Cerebellar nuclear complex (tissue), 1 donor: ENCODE measurements at regions not wholly inside any gene's neighbourhood (a gene's known extent, or its start where the extent isn't known, plus 50 kb on each side); places are given as distances from the start of the nearest gene placed in this dataset.
"Not testable (repeated sequence)": the region's sequence is repeated elsewhere in the genome, so short reads cannot be mapped to it uniquely, and the experiment has no call there.

ENCODE experiments used
- DNase-seq, 2 experiments: peaks; one replicate each; lab custom pipeline; 2025; lab: John Stamatoyannopoulos, UW

DNA sequence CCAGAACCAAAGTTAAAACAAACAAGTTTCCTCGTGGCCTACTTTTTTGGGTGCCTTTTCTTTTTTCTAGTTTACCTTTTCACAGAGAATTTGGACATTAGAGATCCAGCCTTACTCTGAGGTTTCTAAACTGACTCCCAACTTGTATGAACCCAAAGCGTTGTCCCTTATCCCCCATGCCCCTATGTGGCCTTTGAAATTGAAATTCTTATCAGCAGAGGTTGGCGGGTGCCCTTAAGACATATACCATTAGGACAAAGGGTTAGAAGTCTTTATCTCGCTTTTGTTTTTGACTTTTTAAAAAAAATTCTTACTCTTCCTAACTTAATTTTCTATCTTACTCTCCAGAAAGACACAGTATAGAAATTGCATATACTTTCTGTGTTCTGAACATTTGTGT lies 76.3 kb upstream of the C7orf33 start:
- no peak for DNase-seq

DNA sequence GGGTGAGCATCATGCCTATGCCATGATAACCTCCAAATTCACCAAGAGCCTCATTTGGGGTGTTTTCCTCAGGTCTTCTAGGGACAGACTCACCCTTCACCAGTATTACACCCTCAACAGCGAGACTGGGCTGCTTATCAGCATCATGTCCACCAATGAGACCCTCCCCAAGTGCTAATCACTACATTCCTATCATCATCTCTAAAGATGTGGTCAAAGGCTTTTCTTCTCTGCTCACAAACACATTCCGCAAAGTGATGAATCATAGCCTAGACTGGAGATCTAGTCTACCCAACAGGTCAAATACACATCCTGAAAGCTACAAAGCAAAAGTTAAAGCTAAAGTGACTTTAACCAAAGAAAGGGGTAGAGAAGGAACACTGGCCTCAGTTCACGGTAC lies 75.3 kb upstream of the C7orf33 start:
- no peak for DNase-seq

- DNase-seq: no peak
These were observed 74.6 kb upstream of the C7orf33 start for GRCh38 chr7:148515728-148516695.

DNA sequence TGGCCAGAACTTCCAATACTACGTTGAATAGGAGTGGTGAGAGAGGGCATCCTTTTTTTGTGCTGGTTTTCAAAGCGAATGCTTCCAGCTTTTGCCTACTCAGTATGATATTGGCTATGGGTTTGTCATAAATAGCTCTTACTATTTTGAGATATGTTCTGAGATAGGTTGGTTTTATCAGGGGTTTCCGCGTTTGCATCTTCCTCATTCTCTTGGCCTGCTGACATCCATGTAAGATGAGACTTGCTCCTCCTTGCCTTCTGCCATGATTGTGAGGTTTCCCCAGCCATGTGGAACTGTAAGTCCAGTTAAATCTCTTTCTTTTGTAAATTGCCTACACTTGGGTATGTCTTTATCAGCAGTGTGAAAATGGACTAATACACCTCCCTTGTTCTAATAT lies 71.2 kb upstream of the C7orf33 start:
- not testable (repeated sequence) for DNase-seq

DNA sequence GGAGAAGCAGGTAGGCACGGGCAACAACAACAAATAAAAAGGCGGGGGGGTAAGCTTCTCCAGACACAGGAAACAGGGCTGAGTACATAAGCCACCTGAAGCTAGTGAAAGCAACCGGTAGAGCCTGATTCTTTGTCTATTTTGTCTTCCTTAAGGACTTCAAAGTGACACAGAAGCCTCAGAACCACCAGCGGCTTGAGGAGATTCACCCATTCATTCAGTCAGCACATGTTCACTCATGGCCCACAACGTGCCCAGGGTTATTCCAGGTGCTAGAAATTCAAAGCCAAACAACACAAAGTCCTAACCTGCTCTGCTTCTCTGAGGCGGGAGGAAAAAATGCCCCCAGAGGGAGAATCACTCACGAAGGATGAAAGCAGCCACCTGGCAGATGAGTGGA lies 69.3 kb upstream of the C7orf33 start:
- DNase-seq: no peak

DNA sequence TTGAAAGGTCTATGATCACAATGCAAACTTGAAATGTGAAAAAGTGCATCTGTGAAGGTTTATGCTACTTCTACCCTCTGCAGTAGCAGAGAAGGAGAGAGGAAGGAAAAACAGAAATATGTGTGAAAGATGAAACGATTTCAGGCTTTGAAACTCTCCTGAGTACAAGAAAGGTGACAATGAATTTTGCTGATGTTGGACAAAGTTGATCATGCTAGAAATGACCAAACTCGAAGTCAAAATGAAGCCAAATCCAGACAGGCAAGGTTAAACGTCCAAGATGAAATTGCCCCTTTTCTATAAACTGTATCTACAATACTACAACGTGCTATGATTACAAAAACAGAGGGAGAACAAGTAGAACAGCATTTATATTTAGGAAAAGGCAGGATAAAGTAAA lies 67.0 kb upstream of the C7orf33 start:
- no peak for DNase-seq

GRCh38 chr7:148524479-148525224 lies 65.9 kb upstream of the C7orf33 start:
- DNase-seq: no peak

DNA sequence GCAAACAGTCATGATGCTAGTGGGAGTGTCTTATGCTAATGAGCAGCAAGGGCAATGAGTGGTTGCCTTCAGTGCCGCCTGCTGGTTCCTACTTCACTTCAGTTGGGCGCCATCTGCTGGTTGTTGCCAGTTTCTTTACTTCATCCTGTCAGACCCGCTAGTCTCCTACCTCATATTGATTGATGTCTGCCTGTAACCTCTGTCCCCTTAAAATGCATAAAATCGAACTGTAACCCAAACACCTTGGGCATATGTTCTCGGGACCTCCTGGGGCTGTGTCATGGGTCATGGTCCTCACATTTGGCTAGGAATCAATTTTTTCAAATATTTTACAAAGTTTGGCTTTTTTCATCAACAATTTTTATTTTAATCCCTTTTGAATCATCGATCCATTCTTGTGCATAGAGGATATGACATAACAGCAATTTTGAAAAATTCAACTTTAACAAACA lies 62.8 kb upstream of the C7orf33 start:
- DNase-seq: no peak

DNA sequence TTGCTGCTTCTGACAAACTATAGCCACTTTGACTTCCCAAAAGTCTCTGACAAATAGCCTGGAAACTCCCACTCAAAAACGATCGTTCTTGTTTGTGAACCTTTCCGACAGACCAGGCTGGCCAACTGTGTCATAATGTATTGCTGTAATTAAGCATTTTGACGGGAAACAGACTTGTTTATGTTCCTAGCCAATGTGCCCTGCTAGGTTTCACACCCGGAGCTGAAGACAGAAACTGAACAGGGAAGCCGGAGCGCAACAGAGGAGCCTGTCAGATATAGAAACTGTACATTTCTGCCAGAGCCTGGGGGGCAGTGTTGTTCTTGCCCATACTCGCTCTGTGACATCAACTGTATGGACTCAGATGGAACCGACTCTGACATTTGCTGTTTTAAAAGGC lies 55.3 kb upstream of the C7orf33 start:
- no peak for DNase-seq

- DNase-seq: no peak
These were observed 53.1 kb upstream of the C7orf33 start for GRCh38 chr7:148537435-148537834.

DNA sequence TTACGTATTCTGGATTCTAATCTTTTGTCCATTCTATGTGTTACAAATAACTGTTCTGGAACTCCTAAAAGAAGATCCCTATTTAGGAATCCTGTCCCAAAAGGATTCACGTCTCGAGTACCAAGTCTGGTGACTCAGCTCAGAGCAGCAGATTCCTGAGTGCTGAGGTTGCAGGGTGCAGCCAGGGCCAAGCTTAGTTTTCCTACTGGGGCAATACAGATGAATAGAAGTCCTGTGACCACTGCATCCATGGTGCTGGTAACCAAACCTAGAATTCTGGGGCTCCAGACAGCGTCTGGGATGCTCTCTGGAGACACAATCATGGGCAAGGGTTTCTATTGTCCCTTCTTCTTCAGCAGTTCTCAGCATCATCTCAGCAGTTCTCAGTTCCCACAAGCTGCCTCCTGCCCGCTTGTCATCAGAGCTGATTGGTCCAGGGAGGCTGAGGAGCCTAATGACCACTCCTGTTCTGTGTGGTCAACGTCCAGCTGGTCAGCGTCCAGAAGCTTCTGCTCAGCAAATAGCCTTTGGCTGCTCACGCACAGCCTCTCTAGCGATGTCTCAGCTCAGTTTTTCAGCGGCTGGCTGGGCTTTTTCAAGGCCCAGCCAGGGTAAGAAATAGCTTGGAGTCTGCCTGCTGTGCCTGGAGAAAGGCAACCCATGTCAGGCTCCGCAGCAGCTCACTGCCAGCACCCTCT lies 50.4 kb upstream of the C7orf33 start:
- peak in 1 of 2 experiments; percentile 27 for DNase-seq
